NCI-H526 treated with DMSO at 0.1 percent for 48 hours (cell line): ENCODE measurements at regions not wholly inside any gene's neighbourhood (a gene's known extent, or its start where the extent isn't known, plus 50 kb on each side); places are given as distances from the start of the nearest gene placed in this dataset.

Source experiments
- DNase-seq: peaks from one replicate; lab custom pipeline; 2025; lab: John Stamatoyannopoulos, UW

DNA sequence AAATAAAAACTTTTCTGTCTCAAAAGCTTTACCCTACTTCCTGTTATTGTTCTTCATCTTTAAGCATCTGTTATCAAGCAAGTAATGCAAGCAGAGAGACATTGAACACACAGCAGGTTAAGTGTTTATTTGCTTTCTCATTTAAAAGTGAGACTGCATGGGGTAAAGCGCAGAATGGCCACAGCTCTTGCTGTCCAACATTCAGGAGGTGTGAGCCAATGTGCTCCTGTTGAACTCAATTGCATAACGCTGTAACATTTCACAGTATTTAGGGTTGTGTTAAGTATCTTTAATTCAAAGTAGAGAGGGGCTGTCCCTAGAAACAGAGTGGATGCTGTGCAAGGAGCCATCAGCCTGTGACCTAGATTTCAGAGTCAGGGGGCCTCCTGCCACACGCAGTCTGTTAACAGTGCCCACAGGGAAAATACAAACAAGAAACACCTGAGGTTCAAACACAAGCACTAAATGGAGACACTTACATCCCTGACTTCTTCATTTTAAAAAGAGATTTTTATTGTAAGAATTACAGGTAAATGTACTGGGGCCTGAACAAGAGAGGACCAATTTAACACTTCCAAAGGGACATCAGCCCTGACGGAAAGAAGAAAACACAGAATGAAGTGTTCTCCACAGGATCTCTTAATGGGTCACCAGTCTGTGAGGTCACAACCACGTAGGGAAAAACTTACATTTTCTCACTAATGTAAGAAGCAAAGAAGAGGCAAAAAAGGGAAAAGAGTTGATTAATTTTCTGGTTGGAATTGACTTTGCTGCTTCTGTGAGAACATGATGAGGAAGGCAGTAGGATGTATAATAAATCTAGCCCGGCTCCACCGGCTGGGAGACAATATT is 815.1 kb downstream of the VGLL3 start:
- DNase-seq: no peak

DNA sequence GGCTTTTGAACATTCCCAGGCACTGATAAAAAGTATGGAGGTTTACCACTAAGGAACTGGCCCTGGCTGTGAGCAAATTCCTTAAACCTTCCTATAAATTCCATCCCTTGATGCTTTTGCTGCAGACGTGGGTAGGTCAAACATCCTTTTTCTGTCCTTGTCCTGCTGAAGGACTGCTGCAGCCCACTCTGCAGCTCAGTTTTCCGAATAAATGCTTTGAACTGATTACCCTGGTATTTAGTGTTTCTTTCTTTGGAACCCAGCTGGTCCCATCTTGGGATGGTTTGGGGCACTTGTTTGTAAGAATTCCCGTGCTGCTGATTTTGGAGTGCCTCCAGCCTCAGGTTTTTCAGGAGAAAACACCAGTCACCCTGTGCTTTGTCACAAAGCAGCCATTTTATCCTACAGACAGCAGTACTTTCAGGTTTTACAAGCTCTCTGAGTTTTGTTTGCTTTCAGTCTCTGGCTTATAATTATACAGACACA is 815.9 kb downstream of the VGLL3 start:
- no peak for DNase-seq

DNA sequence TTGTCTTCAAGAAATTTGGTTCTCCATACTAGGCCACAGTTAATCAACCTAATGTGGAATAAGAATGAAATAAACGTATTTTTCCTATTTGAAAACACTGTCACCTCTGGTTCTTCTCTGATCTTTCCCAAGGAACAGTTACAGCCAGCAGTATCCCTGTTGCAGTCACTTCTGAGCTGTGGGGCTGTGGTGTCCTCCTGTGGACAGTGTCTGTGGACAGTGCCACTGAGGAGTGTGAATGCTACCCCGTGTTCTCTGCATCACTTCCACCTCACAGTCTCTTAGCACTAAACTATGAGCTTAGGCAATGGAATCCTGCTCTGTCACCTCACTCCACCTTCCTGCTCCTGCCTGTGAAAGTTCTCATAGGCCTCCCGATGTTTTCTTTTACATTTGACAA is 817.5 kb downstream of the VGLL3 start:
- no peak for DNase-seq

DNA sequence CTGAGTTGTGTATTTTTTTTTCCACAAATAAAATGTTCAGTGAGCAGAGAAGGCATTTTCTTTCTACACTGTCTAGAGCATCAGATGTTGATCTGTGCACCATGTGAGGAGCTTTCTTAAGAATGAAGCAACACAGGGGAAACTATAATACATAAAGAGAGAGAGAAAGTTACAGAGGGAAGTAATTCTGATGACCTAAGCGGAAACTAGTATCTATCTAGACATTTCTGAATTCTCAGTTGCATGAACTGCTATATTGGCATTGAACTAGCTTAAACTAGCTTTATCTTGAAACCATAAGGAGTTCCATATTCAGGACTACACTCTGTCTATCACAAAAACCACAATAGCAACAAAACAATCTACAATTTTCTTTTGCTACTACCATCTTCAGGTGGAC is 822.4 kb downstream of the VGLL3 start:
- no peak for DNase-seq

DNA sequence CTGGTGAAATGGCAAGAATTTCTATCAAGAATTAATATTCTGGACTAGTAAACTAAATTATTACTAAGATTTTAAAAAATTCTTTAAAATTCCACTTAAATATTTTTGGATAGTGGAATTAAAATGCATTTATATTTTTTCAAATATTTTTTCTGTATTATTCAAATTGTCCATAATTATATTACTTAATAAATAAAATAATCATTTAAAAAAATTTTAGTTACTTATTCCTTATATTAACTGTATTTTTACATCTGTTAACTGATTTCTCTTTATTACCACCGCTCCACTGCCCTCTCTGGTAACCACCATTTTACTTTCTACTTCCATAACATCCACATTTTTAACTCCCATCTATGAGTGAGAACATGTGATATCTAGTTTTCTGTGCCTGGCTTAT is 828.4 kb downstream of the VGLL3 start:
- no peak for DNase-seq

DNA sequence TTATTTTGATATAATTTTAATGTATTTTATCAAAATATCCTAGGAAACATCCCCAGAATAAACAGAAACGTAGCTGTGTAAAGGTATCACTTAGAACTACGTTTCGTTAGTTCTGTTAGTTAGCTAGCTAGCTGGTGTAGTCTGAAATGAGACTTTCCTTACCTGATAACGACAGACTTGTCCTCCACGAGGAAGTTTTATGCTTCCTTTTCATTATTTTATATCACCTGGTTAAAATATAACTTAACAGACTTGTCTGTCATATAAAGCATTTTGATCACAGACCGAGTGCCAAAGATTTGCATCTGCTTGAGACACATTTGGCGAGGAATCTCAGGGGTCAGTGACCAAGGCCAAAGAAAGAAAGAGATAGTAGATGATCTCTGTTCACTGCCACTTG is 829.5 kb downstream of the VGLL3 start:
- no peak for DNase-seq

DNA sequence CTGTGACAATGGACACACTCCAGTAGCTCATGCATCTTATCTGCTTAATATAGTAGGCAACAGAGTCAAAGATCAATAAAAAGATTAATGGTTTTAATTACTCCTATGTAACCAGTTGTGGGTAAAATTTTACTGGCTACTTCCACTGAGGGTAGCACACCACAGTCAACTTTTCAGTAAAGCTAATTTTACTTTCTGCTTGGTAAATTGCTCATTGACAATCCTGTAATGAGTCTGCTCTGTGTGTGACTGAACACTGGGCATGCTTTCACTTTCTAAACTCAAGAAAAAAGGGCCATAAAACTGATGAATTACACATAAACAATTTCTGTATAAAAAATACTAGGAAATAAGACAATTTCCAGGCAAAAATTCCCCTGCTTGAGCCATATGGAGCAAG is 838.3 kb downstream of the VGLL3 start:
- no peak for DNase-seq

DNA sequence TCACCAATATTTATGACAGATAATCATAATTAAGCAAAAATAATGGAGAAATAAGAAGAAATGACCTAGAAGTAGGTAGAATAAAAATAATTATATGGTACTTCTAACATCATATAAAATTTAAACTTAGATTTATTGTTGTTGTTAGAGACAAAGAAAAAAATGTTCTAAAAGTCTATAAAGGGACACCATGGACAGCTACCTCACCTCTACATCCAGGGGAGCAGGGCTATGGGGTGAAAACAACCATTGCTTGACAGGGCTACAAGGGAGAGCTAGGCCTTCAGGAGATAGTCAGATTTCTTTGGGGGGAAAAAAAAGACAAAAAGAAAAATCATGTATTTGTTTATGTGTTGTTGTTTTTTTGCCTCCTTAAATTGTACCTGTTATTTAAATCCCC is 841.9 kb downstream of the VGLL3 start:
- no peak for DNase-seq

DNA sequence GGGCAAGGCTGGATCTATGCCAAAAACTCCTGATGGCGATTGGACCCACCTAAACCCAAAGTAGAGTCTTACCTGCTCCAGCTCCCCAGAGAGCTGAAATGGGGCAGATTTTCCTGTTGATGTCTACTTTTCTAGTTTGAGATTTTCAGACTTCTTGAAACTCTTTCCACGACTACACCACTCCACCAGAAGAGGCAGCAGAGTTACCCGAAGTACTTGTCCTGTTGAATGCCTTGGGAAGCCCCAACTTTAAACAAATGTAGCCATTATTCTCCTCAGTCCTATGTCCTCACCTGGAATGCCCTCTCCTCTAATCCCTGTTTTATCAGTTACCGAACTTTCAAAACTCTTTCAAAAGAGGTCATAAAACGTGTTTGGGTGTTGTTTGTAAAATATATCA is 843.8 kb downstream of the VGLL3 start:
- DNase-seq: no peak

DNA sequence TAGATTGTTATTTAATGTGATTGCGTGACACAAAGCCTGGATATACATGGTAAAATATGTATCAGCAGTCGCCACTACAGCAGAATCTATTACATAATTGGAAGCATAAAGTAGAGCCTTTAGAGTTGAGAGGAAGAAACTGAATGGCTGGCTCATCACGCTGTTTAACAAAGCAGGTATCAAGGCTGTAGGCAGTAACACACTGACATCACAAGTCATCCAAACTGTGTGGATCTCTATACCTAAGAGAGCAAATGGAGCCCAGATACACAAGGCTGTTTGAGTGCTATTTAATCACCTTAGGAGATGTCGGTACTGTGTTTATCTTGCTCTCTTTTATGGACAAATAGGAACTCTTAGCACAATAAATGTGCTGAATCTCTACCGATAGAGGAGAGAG is 864.4 kb downstream of the VGLL3 start:
- DNase-seq: no peak
